AG10803 (cell line): ENCODE measurements at regions not wholly inside any gene's neighbourhood (a gene's known extent, or its start where the extent isn't known, plus 50 kb on each side); places are given as distances from the start of the nearest gene placed in this dataset.

ENCODE experiments used
- DNase-seq: peaks from one replicate; pipeline ENCODE4 v3.0.0; 2010; ENCODE audit warnings: low read depth
- H3K4me3 ChIP-seq: 2 replicates; pipeline ENCODE4 v1.5.1; 2011; ENCODE audit warnings: mild to moderate bottlenecking, low read length, control low read depth
- TF ChIP-seq, protein P1 (sequence below): conservative IDR thresholded peaks from 2 replicates; pipeline ENCODE4 v1.5.1; 2011; ENCODE audit warnings: mild to moderate bottlenecking, low read length, control low read depth, inconsistent platforms

DNA sequence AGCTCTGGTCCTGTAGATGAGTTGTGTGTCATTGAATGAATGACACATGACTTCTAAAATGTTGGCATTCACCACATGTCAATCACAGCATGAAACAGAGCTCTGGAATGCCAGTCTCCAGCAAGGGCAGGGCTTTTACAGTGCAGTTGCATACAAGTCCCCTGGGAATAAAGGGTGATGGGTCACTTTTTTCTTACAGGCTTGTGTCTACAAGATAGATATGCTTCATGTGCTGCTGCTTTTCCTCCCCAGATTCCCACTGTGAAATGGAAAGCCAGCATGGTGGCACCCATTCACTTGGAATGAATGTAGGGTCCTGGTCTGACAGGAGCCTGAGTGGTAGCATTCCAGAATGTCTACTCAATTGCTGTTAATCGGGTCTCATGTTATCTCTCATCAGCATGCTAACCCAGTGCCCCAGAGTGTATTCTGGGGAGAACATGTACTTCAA lies 159.1 kb upstream of the KIT start:
- DNase-seq: peak; percentile 82
- H3K4me3 ChIP-seq: no peak overlapping the region
- TF ChIP-seq, protein P1, sequence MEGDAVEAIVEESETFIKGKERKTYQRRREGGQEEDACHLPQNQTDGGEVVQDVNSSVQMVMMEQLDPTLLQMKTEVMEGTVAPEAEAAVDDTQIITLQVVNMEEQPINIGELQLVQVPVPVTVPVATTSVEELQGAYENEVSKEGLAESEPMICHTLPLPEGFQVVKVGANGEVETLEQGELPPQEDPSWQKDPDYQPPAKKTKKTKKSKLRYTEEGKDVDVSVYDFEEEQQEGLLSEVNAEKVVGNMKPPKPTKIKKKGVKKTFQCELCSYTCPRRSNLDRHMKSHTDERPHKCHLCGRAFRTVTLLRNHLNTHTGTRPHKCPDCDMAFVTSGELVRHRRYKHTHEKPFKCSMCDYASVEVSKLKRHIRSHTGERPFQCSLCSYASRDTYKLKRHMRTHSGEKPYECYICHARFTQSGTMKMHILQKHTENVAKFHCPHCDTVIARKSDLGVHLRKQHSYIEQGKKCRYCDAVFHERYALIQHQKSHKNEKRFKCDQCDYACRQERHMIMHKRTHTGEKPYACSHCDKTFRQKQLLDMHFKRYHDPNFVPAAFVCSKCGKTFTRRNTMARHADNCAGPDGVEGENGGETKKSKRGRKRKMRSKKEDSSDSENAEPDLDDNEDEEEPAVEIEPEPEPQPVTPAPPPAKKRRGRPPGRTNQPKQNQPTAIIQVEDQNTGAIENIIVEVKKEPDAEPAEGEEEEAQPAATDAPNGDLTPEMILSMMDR: no peak

DNA sequence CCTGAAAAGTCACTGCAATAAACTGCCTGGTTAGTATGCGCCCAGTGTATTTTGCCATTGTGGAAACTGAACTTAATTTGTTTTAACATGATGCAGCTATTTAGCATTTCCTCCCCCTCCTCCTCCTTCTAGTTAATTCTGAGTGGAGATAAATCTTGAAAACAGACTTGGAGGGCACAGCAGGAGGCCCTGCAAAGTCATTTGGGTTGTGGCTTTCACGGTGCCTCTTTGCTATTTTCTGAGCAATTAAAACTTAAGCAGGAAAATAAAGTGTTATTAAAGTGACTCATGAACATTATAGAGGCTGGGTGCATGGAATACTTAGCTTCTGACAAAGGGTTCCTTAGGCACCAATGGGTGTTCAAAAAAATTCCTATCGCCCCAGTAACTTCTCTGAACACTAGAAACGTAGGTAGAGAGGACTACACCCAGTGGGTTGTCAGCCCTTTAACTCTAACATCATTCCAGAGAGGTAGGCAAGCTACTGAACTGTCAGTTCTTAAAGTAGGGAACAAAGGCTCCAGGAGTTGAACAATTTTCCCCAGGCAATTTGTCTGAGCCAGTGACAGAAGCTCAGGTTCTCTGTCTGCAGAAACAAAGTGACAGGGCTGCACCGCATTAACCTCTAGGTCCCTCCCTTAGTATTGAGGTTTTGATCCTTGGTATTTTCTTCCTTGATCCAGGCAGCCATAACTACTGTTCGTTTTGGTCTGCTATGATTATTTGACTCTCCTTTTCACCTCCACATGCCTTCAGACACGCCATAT lies 158.3 kb upstream of the KIT start:
- TF ChIP-seq, protein P1: no peak

DNA sequence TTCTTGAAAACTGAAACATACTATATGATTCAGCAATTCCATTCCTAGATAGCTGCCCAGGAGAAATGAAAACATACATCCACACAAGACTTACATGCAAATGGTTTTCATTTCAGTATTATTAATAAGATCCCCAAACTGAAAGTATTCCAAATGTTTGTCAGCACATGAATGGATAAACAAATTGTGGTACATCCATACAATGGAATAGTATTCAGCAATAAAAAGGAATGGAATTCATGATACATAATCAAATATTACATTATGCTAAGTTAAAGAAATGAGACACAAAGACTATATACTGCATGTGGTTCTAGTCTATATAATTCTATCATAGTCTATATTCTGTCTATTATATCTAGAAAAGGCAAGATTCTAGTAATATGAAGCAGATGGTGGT lies 152.4 kb upstream of the KIT start:
- no peak for DNase-seq
- H3K4me3 ChIP-seq: no peak overlapping the region
- TF ChIP-seq, protein P1: no peak

More for the DNA sequence above, 158.3 kb upstream of the KIT start:
- no peak overlapping the region for H3K4me3 ChIP-seq
- DNase-seq: peak; percentile 64

DNA sequence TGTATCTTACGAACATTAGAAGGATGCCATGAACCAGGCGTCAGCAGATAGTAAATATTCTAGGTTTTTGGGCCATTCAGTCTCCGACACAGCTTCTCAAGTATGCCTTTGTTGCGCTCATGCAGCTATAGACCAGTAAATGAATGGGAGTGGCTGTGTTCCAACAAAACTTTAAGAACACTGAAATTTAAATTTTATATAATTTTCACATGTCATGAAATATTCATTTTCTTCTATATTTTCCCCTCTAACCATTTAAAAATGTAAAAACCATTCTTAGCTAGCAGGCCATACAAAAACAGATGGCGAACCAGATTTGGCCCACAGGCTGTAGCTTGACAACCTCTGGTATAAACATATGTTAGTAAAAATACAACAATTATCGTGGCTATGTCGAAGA lies 151.8 kb upstream of the KIT start:
- DNase-seq: no peak
- H3K4me3 ChIP-seq: no peak overlapping the region
- TF ChIP-seq, protein P1: no peak

DNA sequence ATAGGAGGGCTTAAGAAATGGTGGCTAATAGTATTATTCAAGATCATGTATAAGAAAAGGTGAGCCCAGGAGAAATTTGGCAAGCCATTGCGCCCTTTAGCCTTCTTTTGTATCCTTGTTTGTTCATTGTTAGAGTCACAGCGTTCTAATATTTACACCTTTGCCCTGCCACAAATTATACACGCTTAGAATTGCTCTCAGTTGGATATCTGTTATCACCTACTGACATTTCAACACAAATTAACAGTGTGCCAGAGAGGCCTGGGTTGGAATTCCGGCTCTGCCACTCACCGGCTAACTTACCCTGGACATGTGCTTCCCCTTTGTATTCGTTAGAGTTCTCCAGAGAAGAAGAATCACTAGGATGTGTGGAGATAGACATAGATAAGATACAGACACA lies 148.7 kb upstream of the KIT start:
- H3K4me3 ChIP-seq: no peak overlapping the region
- TF ChIP-seq, protein P1: no peak
- DNase-seq: no peak

DNA sequence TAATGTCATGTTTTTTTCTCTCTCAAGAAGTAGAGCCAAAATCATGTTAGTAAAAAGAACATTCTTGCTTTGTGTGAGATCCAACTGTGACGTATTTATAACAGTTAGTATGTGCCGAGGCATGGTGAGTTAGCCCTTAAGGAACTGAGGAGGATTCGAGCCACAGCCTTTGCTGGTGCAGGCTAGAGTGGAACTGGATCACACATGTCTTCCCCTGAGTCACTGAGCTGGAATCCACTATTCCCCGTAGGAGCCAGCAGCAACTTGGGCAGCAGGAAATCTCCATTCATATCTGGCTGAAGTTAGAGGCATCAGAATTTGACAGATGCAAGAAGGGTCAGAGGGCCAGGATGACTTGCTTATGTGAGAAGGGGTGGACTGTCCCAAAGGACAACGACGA lies 144.6 kb upstream of the KIT start:
- TF ChIP-seq, protein P1: no peak
- DNase-seq: peak; percentile 95
- H3K4me3 ChIP-seq: no peak overlapping the region

DNA sequence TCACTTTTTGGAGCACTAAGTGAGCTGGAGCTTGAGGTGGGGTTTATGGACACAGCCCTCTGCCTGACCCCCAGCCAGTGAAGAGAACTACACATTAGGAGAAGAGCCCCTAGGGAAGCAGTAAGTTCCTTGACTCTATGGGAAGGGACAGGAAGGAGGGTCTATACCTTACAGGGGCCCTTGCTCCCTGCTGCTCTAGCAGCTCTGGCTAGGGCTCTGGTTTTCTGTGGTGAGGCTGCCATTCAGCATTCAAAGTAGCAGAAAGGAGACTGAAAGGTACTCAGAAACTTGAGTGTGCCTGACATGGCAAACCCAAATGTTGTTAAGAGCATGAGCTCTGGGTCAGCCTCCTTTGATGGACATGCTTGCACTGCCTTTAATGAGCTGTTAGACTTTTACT lies 144.0 kb upstream of the KIT start:
- no peak overlapping the region for H3K4me3 ChIP-seq
- no peak for DNase-seq
- TF ChIP-seq, protein P1: no peak
